ENCODE measurements at regions not wholly inside any gene's neighbourhood (a gene's known extent, or its start where the extent isn't known, plus 50 kb on each side); places are given as distances from the start of the nearest gene placed in this dataset.
"Not testable (repeated sequence)": the region's sequence is repeated elsewhere in the genome, so short reads cannot be mapped to it uniquely, and the experiment has no call there.

GRCh38 chr1:220475608-220476007 is 52.3 kb upstream of the MARK1 start:
- in situ Hi-C loops (cut with HindIII; ENCODE audit: low pct_unique_long_range_greater_than_20kb, low sequenced_read_pairs); H3K4me1 ChIP-seq (ENCODE audit: control insufficient read depth, insufficient read depth, low read length); DNase-seq (ENCODE audit: low read depth, low spot score); H3K4me3 ChIP-seq (ENCODE audit: low read depth in 2 of 2, low read length in 2 of 2); BruUV-seq (replicated peaks); H3K36me3 ChIP-seq (ENCODE audit: control insufficient read depth, insufficient read depth, low read length); ATAC-seq; intact Hi-C loops (cut with micrococcal nuclease; ENCODE audit: unreplicated experiment); H3K9me3 ChIP-seq (ENCODE audit: control insufficient read depth, insufficient read depth, low read depth, low read length); CTCF ChIA-PET; H3K27ac ChIP-seq (ENCODE audit: low read length); POLR2A ChIA-PET; H3K27me3 ChIP-seq (ENCODE audit: control insufficient read depth, insufficient read depth, low read length): not testable (repeated sequence)

DNA sequence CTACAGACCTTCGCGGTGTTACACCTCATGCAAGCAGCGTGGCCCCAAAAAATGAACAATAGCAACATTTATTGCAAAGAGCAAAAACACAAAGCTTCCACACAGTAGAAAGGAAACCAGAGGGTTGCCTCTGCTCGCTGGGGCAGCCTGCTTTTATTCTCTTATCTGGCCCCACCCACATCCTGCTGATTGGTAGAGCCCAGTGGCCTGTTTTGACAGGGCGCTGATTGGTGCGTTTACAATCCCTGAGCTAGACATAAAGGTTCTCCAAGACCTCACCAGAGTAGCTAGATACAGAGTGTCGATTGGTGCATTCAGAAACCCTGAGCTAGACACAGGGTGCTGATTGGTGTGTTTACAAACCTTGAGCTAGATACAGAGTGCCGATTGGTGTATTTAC is 52.8 kb upstream of the MARK1 start:
- in situ Hi-C loops (cut with HindIII; ENCODE audit: low pct_unique_long_range_greater_than_20kb, low sequenced_read_pairs); intact Hi-C loops (cut with micrococcal nuclease; ENCODE audit: unreplicated experiment); DNase-seq (ENCODE audit: low read depth, low spot score); CTCF ChIA-PET; BruUV-seq (replicated peaks); H3K4me3 ChIP-seq (ENCODE audit: low read depth in 2 of 2, low read length in 2 of 2); POLR2A ChIA-PET; H3K36me3 ChIP-seq (ENCODE audit: control insufficient read depth, insufficient read depth, low read length); H3K9me3 ChIP-seq (ENCODE audit: control insufficient read depth, insufficient read depth, low read depth, low read length); H3K27me3 ChIP-seq (ENCODE audit: control insufficient read depth, insufficient read depth, low read length); ATAC-seq; H3K27ac ChIP-seq (ENCODE audit: low read length); H3K4me1 ChIP-seq (ENCODE audit: control insufficient read depth, insufficient read depth, low read length): not testable (repeated sequence)

DNA sequence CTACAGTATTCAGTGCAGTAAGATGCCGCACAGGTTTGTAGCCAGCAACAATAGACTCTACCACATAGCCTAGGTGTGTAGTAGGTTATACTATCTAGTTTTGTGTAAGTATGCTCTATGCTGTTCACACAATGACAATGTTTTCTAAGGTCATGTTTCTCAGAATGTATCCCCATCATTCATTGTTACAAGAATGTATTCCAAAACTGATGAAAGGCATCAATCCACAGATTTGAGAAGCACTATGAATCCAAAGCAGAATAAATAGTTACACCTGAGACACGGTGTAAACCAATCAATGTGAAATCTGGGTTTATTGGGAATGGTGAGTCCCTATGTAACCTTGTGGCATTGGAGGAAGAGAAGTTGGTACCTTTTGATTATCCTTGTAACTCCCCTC is 54.5 kb upstream of the MARK1 start:
- no peak overlapping the region for H3K4me3 ChIP-seq (ENCODE audit: low read depth in 2 of 2, low read length in 2 of 2)
- in situ Hi-C loops (cut with HindIII; ENCODE audit: low pct_unique_long_range_greater_than_20kb, low sequenced_read_pairs), result no loop called here
- CTCF ChIA-PET, result no interaction called here
- TF ChIP-seq, protein P1, sequence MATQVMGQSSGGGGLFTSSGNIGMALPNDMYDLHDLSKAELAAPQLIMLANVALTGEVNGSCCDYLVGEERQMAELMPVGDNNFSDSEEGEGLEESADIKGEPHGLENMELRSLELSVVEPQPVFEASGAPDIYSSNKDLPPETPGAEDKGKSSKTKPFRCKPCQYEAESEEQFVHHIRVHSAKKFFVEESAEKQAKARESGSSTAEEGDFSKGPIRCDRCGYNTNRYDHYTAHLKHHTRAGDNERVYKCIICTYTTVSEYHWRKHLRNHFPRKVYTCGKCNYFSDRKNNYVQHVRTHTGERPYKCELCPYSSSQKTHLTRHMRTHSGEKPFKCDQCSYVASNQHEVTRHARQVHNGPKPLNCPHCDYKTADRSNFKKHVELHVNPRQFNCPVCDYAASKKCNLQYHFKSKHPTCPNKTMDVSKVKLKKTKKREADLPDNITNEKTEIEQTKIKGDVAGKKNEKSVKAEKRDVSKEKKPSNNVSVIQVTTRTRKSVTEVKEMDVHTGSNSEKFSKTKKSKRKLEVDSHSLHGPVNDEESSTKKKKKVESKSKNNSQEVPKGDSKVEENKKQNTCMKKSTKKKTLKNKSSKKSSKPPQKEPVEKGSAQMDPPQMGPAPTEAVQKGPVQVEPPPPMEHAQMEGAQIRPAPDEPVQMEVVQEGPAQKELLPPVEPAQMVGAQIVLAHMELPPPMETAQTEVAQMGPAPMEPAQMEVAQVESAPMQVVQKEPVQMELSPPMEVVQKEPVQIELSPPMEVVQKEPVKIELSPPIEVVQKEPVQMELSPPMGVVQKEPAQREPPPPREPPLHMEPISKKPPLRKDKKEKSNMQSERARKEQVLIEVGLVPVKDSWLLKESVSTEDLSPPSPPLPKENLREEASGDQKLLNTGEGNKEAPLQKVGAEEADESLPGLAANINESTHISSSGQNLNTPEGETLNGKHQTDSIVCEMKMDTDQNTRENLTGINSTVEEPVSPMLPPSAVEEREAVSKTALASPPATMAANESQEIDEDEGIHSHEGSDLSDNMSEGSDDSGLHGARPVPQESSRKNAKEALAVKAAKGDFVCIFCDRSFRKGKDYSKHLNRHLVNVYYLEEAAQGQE (IDR thresholded peaks at IDR 0.05; ENCODE audit: insufficient read depth in 1 of 2, low read depth in 2 of 2, low read length in 1 of 2), result no peak
- TF ChIP-seq CTCF (IDR thresholded peaks at IDR 0.05), result no peak
- TF ChIP-seq TCF7L2 (IDR thresholded peaks at IDR 0.05; ENCODE audit: low read depth, low read length), result no peak
- TF ChIP-seq POLR2AphosphoS5 (IDR thresholded peaks at IDR 0.05; ENCODE audit: low read depth, low read length), result no peak
- no TSS peak for BruUV-seq (replicated peaks)
- H3K9me3 ChIP-seq (ENCODE audit: control insufficient read depth, insufficient read depth, low read depth, low read length), result no peaks in the 10 kb centered on the region
- H3K27ac ChIP-seq (ENCODE audit: low read length), result no peak overlapping the region
- no peaks in the 10 kb centered on the region for H3K4me1 ChIP-seq (ENCODE audit: control insufficient read depth, insufficient read depth, low read length)
- DNase-seq (ENCODE audit: low read depth, low spot score), result no peak
- intact Hi-C loops (cut with micrococcal nuclease; ENCODE audit: unreplicated experiment), result no loop called here
- H3K36me3 ChIP-seq (ENCODE audit: control insufficient read depth, insufficient read depth, low read length), result no peaks in the 10 kb centered on the region
- POLR2A ChIA-PET, result no interaction called here
- ATAC-seq, result no peak
- H3K27me3 ChIP-seq (ENCODE audit: control insufficient read depth, insufficient read depth, low read length), result no peaks in the 10 kb centered on the region
